Duodenal mucosa (tissue), 2 donors: ENCODE measurements at regions not wholly inside any gene's neighbourhood (a gene's known extent, or its start where the extent isn't known, plus 50 kb on each side); places are given as distances from the start of the nearest gene placed in this dataset.
"Not testable (repeated sequence)": the region's sequence is repeated elsewhere in the genome, so short reads cannot be mapped to it uniquely, and the experiment has no call there.

ENCODE experiments used
- H3K27ac ChIP-seq: one replicate; pipeline ENCODE4 v1.7.0; 2013; ENCODE audit warnings: low read depth, low read length
- H3K27me3 ChIP-seq, 2 donors: one replicate each; pipeline ENCODE4 v1.7.0; 2013; ENCODE audit warnings: low read length in 2 of 2, control low read depth in 1 of 2; ENCODE audit not compliant: insufficient read depth in 2 of 2, control insufficient read depth in 1 of 2
- H3K36me3 ChIP-seq, 2 donors: one replicate each; pipeline ENCODE4 v1.7.0; 2013; ENCODE audit warnings: low read length in 2 of 2, control low read depth in 1 of 2; ENCODE audit not compliant: insufficient read depth in 2 of 2, control insufficient read depth in 1 of 2
- H3K4me1 ChIP-seq, 2 donors: one replicate each; pipeline ENCODE4 v1.7.0; 2013; ENCODE audit warnings: low read length in 2 of 2, control low read depth in 1 of 2; ENCODE audit not compliant: insufficient read depth in 2 of 2, control insufficient read depth in 1 of 2
- H3K4me3 ChIP-seq, 2 donors: one replicate each; pipeline ENCODE4 v1.7.0; 2013; ENCODE audit warnings: low read length in 2 of 2, low read depth in 1 of 2
- H3K9ac ChIP-seq, 2 donors: one replicate each; pipeline ENCODE4 v1.7.0; 2013; ENCODE audit warnings: low read length in 2 of 2, low read depth in 1 of 2
- H3K9me3 ChIP-seq, 2 donors: one replicate each; pipeline ENCODE4 v1.7.0; 2013; ENCODE audit warnings: low read length in 2 of 2, control low read depth in 1 of 2; ENCODE audit not compliant: control insufficient read depth in 1 of 2

- no peaks in the 10 kb centered on the region for H3K9me3 ChIP-seq
- H3K27ac ChIP-seq, result no peak overlapping the region
- no peaks in the 10 kb centered on the region for H3K4me1 ChIP-seq
- no peaks in the 10 kb centered on the region for H3K36me3 ChIP-seq
- H3K27me3 ChIP-seq, result no peaks in the 10 kb centered on the region
- H3K9ac ChIP-seq, result no peak overlapping the region
- H3K4me3 ChIP-seq, result no peak overlapping the region
Observed at GRCh38 chr11:71325418-71326327, 73.3 kb upstream of the SHANK2 start.

- Histone ChIP-seq H3K4me1 (no peaks in the 10 kb centered on the region), H3K9ac (no peak overlapping the region), H3K9me3 (no peaks in the 10 kb centered on the region), H3K4me3 (no peak overlapping the region), H3K27ac (no peak overlapping the region), H3K27me3 (no peaks in the 10 kb centered on the region), H3K36me3 (no peaks in the 10 kb centered on the region)
Observed at GRCh38 chr11:71324788-71325417, 72.5 kb upstream of the SHANK2 start.

GRCh38 chr11:71323876-71324526 lies 71.6 kb upstream of the SHANK2 start:
- no peaks in the 10 kb centered on the region for H3K36me3 ChIP-seq
- no peak overlapping the region for H3K27ac ChIP-seq
- H3K4me1 ChIP-seq, result no peaks in the 10 kb centered on the region
- H3K9me3 ChIP-seq, result no peaks in the 10 kb centered on the region
- no peak overlapping the region for H3K4me3 ChIP-seq
- H3K9ac ChIP-seq, result no peak overlapping the region
- H3K27me3 ChIP-seq, result no peaks in the 10 kb centered on the region

GRCh38 chr11:71322861-71323582 lies 70.6 kb upstream of the SHANK2 start:
- no peaks in the 10 kb centered on the region for H3K9me3 ChIP-seq

GRCh38 chr11:71322192-71322735 lies 69.9 kb upstream of the SHANK2 start:
- no peak overlapping the region for H3K27ac ChIP-seq
- no peaks in the 10 kb centered on the region for H3K9me3 ChIP-seq
- H3K36me3 ChIP-seq, result no peaks in the 10 kb centered on the region
- H3K9ac ChIP-seq, result no peak overlapping the region
- no peak overlapping the region for H3K4me3 ChIP-seq
- no peaks in the 10 kb centered on the region for H3K4me1 ChIP-seq
- no peaks in the 10 kb centered on the region for H3K27me3 ChIP-seq

More at GRCh38 chr11:71322861-71323582, 70.6 kb upstream of the SHANK2 start:
- no peak overlapping the region for H3K27ac ChIP-seq
- no peak overlapping the region for H3K4me3 ChIP-seq
- H3K36me3 ChIP-seq, result no peaks in the 10 kb centered on the region
- no peaks in the 10 kb centered on the region for H3K4me1 ChIP-seq
- no peaks in the 10 kb centered on the region for H3K27me3 ChIP-seq
- H3K9ac ChIP-seq, result no peak overlapping the region

GRCh38 chr11:71321433-71322191 lies 69.2 kb upstream of the SHANK2 start:
- H3K4me1 ChIP-seq, result no peaks in the 10 kb centered on the region
- no peaks in the 10 kb centered on the region for H3K36me3 ChIP-seq
- no peak overlapping the region for H3K4me3 ChIP-seq
- no peak overlapping the region for H3K9ac ChIP-seq
- H3K9me3 ChIP-seq, result no peaks in the 10 kb centered on the region
- no peak overlapping the region for H3K27ac ChIP-seq
- no peaks in the 10 kb centered on the region for H3K27me3 ChIP-seq

- Histone ChIP-seq H3K4me3 (no peak overlapping the region), H3K9me3 (peaks cover 0 to 3% of the 10 kb centered on the region in 2 donors), H3K36me3 (no peaks in the 10 kb centered on the region), H3K27me3 (no peaks in the 10 kb centered on the region), H3K9ac (no peak overlapping the region), H3K27ac (no peak overlapping the region), H3K4me1 (peaks cover 3 to 9% of the 10 kb centered on the region in 2 donors)
Observed at GRCh38 chr11:71316701-71317100, 64.3 kb upstream of the SHANK2 start.

GRCh38 chr11:71312616-71313015 lies 60.2 kb upstream of the SHANK2 start:
- not testable (repeated sequence) for H3K27me3 ChIP-seq, H3K4me3 ChIP-seq, H3K36me3 ChIP-seq, H3K9me3 ChIP-seq, H3K9ac ChIP-seq, H3K27ac ChIP-seq
- H3K4me1 ChIP-seq, result peaks cover 7 to 17% of the 10 kb centered on the region in 2 donors

- no peaks in the 10 kb centered on the region for H3K27me3 ChIP-seq
- H3K4me1 ChIP-seq, result peaks cover 7 to 17% of the 10 kb centered on the region in 2 donors
- no peaks in the 10 kb centered on the region for H3K36me3 ChIP-seq
- H3K4me3 ChIP-seq, result no peak overlapping the region
- H3K27ac ChIP-seq, result no peak overlapping the region
- H3K9ac ChIP-seq, result no peak overlapping the region
- peaks cover 0 to 3% of the 10 kb centered on the region in 2 donors for H3K9me3 ChIP-seq
Observed at GRCh38 chr11:71311928-71312510, 59.6 kb upstream of the SHANK2 start.
